Heart left ventricle (tissue), 13 donors: ENCODE measurements at regions not wholly inside any gene's neighbourhood (a gene's known extent, or its start where the extent isn't known, plus 50 kb on each side); places are given as distances from the start of the nearest gene placed in this dataset.

Source experiments
- CTCF ChIP-seq, 12 donors: fragments of 200-600 bp; sonication (generic) in 4 of 12; IDR thresholded peaks; one replicate each; pipeline versions ENCODE4 v1.5.0 to v1.8.0; 2018 to 2022; ENCODE audit warnings: antibody characterized with exemption in 12 of 12, mild to moderate bottlenecking in 5 of 12
- POLR2A ChIP-seq, 2 donors: fragments of 450-650 bp; IDR thresholded peaks; one replicate each; pipeline ENCODE4 v1.6.1; 2017; ENCODE audit warnings: antibody characterized with exemption in 2 of 2, mild to moderate bottlenecking in 2 of 2, moderate library complexity in 2 of 2
- donor health status: ischemic (EF 13 %, LVEDD 7.1; RV severe dilation, severe dysfunction).
- donor health status: DM: no; HTN: yes; CAD: no.
- donor health status: DM: no; HTN: no; CAD: no.
- donor health status: ischemic (EF 25% LVEDD 6.9; RV normal size, moderate dysfunction).
- donor health status: ischemic (EF 25% LVEDD 5.7; RV mildly dilated, moderate dysfunction).
- donor health status: ischemic (EF 35%, LVEDD 5.7; RV mildly dilated, moderate dysfunction).
- donor health status: nonischemic (EF 11% LVEDD 7.7; RV severe dilation, severe dysfunction).
- donor health status: DM: yes; HTN: yes; CAD: no.
- donor health status: PGD.
- donor health status: ischemic (EF 29% LVEDD 5.4; RV normal size, mild dysfunction).
- donor health status: nonischemic (EF 23%, LVEDD 6.1; RV moderate dilation, normal function).

GRCh38 chr6:44653091-44653490 lies 265.6 kb downstream of the CDC5L start:
- TF ChIP-seq CTCF (IDR thresholded peaks at IDR 0.05) (no peak), POLR2A (IDR thresholded peaks at IDR 0.05) (no peak)
